IMR-90 (cell line): ENCODE measurements at regions not wholly inside any gene's neighbourhood (a gene's known extent, or its start where the extent isn't known, plus 50 kb on each side); places are given as distances from the start of the nearest gene placed in this dataset.

Source experiments
- BHLHE40 ChIP-seq: fragments of 150-350 bp; IDR thresholded peaks from 2 replicates; pipeline ENCODE4 v1.6.1; 2016; ENCODE audit warnings: mild to moderate bottlenecking, low read depth, low read length
- MXI1 ChIP-seq: IDR thresholded peaks from 2 replicates; pipeline ENCODE4 v1.6.1; 2012; ENCODE audit warnings: low read depth, mild to moderate bottlenecking, low read length, moderate library complexity, borderline replicate concordance
- NFE2L2 ChIP-seq: fragments of 150-350 bp; IDR thresholded peaks from 2 replicates; pipeline ENCODE4 v1.6.1; 2016; ENCODE audit warnings: low read depth, mild to moderate bottlenecking, low read length
- POLR2A ChIP-seq: IDR thresholded peaks from 2 replicates; pipeline ENCODE4 v1.6.1; 2012; ENCODE audit warnings: mild to moderate bottlenecking, low read depth, low read length
- RAD21 ChIP-seq: IDR thresholded peaks from 2 replicates; pipeline ENCODE4 v1.6.1; 2012; ENCODE audit warnings: low read length, improper control_type of control experiment
- RCOR1 ChIP-seq: IDR thresholded peaks from 2 replicates; pipeline ENCODE4 v1.6.1; 2012; ENCODE audit warnings: mild to moderate bottlenecking, low read length, improper control_type of control experiment; ENCODE audit not compliant: insufficient replicate concordance
- RFX5 ChIP-seq: IDR thresholded peaks from 2 replicates; pipeline ENCODE4 v1.8.0; 2012; ENCODE audit warnings: low read depth, mild to moderate bottlenecking, low read length, moderate library complexity
- SMC3 ChIP-seq: fragments of 150-350 bp; IDR thresholded peaks from 2 replicates; pipeline ENCODE4 v1.6.1; 2016; ENCODE audit warnings: low read depth, mild to moderate bottlenecking, antibody characterized with exemption, low read length, moderate library complexity
- TF ChIP-seq, protein P1 (sequence below): conservative IDR thresholded peaks from 2 replicates; pipeline ENCODE4 v1.5.1; 2012; ENCODE audit warnings: mild to moderate bottlenecking, low read depth, low read length, improper control_type of control experiment
- TF ChIP-seq, protein P2 (sequence below): fragments of 150-350 bp; IDR thresholded peaks from 2 replicates; pipeline ENCODE4 v1.6.1; 2016; ENCODE audit warnings: low read depth, mild to moderate bottlenecking, low read length, moderate library complexity, borderline replicate concordance

GRCh38 chr20:12581644-12582289, 427.0 kb upstream of the SPTLC3 start:
- TF ChIP-seq, protein P1, sequence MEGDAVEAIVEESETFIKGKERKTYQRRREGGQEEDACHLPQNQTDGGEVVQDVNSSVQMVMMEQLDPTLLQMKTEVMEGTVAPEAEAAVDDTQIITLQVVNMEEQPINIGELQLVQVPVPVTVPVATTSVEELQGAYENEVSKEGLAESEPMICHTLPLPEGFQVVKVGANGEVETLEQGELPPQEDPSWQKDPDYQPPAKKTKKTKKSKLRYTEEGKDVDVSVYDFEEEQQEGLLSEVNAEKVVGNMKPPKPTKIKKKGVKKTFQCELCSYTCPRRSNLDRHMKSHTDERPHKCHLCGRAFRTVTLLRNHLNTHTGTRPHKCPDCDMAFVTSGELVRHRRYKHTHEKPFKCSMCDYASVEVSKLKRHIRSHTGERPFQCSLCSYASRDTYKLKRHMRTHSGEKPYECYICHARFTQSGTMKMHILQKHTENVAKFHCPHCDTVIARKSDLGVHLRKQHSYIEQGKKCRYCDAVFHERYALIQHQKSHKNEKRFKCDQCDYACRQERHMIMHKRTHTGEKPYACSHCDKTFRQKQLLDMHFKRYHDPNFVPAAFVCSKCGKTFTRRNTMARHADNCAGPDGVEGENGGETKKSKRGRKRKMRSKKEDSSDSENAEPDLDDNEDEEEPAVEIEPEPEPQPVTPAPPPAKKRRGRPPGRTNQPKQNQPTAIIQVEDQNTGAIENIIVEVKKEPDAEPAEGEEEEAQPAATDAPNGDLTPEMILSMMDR = no peak
- TF ChIP-seq NFE2L2 (no peak), POLR2A (no peak), BHLHE40 (no peak), SMC3 (no peak), RAD21 (no peak), RFX5 (no peak), RCOR1 (no peak), MXI1 (no peak)
- TF ChIP-seq, protein P2, sequence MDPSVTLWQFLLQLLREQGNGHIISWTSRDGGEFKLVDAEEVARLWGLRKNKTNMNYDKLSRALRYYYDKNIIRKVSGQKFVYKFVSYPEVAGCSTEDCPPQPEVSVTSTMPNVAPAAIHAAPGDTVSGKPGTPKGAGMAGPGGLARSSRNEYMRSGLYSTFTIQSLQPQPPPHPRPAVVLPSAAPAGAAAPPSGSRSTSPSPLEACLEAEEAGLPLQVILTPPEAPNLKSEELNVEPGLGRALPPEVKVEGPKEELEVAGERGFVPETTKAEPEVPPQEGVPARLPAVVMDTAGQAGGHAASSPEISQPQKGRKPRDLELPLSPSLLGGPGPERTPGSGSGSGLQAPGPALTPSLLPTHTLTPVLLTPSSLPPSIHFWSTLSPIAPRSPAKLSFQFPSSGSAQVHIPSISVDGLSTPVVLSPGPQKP = no peak
